Right atrium auricular region (tissue), 2 donors: ENCODE measurements at regions not wholly inside any gene's neighbourhood (a gene's known extent, or its start where the extent isn't known, plus 50 kb on each side); places are given as distances from the start of the nearest gene placed in this dataset.

Source experiments
- DNase-seq: peaks from one replicate; pipeline ENCODE4 v3.0.0-alpha.2; 2019; ENCODE audit warnings: low spot score
- H3K27ac ChIP-seq, 2 donors: fragments of 200-600 bp; sonication (generic); 1 replicate in 1 of 2; 2 replicates in 1 of 2; pipeline ENCODE4 v1.5.1; 2016 to 2019
- H3K27me3 ChIP-seq, 2 donors: fragments of 200-600 bp; sonication (generic); one replicate each; pipeline versions ENCODE4 v1.5.1 to v1.6.0; 2017 to 2019
- H3K36me3 ChIP-seq: fragments of 200-600 bp; sonication (generic); one replicate; pipeline ENCODE4 v1.5.1; 2016
- H3K4me1 ChIP-seq, 2 donors: fragments of 200-600 bp; sonication (generic); one replicate each; pipeline versions ENCODE4 v1.5.1 to v1.6.0; 2017 to 2019
- H3K4me3 ChIP-seq, 2 donors: fragments of 200-600 bp; sonication (generic); 1 replicate in 1 of 2; 2 replicates in 1 of 2; pipeline ENCODE4 v1.5.1; 2017 to 2019; ENCODE audit warnings: mild to moderate bottlenecking in 1 of 2, moderate library complexity in 1 of 2
- H3K9me3 ChIP-seq, 2 donors: fragments of 200-600 bp; sonication (generic); one replicate each; pipeline ENCODE4 v1.5.1; 2019
- TF ChIP-seq, protein P1 (sequence below), 2 donors: fragments of 200-600 bp; sonication (generic); IDR thresholded peaks; one replicate each; pipeline ENCODE4 v1.5.1; 2019; ENCODE audit warnings: antibody characterized with exemption in 2 of 2

DNA sequence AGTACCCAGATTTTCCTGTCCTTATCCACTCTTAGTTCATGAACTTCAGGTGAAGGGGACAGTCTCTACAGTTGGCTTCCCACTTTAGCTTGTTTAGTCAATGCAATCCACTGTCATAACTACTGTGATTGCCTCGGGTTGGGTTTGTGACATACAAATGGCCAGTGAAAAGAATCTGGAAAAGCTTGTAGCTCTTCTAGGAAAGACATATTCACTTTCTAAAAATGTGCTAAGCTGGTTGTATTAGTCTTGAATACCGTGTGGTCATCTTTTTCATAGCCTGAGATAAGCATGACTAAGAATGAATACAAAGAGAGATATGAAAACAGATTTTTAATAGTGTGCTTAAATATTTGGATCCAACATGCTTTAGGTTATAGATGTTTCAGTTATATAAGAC, 1443.5 kb upstream of the IGFBP7 start:
- no peaks in the 10 kb centered on the region for H3K27me3 ChIP-seq
- H3K4me1 ChIP-seq: no peaks in the 10 kb centered on the region
- no peak overlapping the region for H3K27ac ChIP-seq
- TF ChIP-seq, protein P1, sequence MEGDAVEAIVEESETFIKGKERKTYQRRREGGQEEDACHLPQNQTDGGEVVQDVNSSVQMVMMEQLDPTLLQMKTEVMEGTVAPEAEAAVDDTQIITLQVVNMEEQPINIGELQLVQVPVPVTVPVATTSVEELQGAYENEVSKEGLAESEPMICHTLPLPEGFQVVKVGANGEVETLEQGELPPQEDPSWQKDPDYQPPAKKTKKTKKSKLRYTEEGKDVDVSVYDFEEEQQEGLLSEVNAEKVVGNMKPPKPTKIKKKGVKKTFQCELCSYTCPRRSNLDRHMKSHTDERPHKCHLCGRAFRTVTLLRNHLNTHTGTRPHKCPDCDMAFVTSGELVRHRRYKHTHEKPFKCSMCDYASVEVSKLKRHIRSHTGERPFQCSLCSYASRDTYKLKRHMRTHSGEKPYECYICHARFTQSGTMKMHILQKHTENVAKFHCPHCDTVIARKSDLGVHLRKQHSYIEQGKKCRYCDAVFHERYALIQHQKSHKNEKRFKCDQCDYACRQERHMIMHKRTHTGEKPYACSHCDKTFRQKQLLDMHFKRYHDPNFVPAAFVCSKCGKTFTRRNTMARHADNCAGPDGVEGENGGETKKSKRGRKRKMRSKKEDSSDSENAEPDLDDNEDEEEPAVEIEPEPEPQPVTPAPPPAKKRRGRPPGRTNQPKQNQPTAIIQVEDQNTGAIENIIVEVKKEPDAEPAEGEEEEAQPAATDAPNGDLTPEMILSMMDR (IDR thresholded peaks at IDR 0.05): no peak
- no peaks in the 10 kb centered on the region for H3K9me3 ChIP-seq
- H3K36me3 ChIP-seq: no peaks in the 10 kb centered on the region
- no peak overlapping the region for H3K4me3 ChIP-seq
- DNase-seq: no peak

DNA sequence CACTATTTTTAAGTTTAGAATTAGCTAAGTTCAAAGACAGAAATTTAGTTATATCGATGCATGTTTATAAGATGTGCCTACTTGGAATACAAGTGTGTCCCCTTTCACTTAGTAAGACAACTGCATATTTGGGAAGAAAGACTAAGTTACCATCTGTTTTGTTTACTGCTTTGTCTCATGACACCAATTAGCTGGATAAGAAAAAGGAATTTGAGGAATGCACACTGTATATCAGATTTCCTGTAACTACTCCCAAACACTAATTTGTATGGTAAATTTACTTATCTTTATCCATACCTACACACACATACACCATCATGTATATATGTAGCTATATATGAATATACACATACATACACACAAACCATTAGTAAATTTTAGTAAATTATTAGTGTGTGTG, 1442.8 kb upstream of the IGFBP7 start:
- Histone ChIP-seq H3K27me3 (no peaks in the 10 kb centered on the region), H3K4me3 (no peak overlapping the region), H3K27ac (no peak overlapping the region), H3K36me3 (no peaks in the 10 kb centered on the region), H3K4me1 (no peaks in the 10 kb centered on the region), H3K9me3 (no peaks in the 10 kb centered on the region)
- no peak for DNase-seq
- TF ChIP-seq, protein P1 (IDR thresholded peaks at IDR 0.05): no peak

DNA sequence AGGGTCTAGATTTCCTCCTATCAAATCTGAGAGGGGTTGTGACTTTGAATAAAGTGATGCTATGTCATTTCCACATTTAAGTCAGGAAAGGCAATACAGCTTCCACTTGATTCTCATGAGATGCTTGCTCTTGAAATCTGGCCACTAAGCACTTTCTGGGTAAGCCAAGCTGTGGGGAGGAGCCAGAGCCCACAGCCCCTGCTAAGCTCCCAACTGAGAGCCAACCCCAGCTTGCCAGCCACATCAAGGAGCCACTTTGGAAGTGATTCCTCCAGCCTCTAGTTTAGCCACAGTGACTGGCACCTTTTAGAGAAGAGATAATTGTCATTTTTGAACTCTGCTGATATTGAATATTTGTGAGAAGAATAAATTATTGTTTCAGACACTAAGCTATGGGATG, 1441.5 kb upstream of the IGFBP7 start:
- Histone ChIP-seq H3K27ac (no peak overlapping the region), H3K4me3 (no peak overlapping the region), H3K9me3 (no peaks in the 10 kb centered on the region), H3K4me1 (no peaks in the 10 kb centered on the region), H3K36me3 (no peaks in the 10 kb centered on the region), H3K27me3 (no peaks in the 10 kb centered on the region)
- DNase-seq: no peak
- TF ChIP-seq, protein P1 (IDR thresholded peaks at IDR 0.05): no peak

DNA sequence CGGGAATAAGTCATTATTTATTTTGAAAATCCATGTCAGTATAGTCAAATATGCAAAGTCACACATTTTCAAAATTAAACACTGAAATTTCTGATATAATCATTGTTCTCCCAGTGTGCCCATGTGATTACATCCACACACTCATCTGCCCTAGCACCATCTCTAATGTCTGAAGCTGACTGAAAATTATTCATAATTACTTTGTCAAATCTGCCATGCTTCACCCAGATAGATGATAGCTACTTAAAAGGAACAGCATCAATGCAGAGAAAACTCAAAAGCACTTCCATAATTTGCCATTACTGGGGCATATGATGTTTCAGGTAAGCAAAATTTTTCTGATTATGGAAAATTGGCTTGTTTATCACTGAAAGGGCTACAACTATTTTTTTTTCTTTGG, 1433.3 kb upstream of the IGFBP7 start:
- Histone ChIP-seq H3K27me3 (no peaks in the 10 kb centered on the region), H3K27ac (no peak overlapping the region), H3K4me3 (no peak overlapping the region), H3K36me3 (no peaks in the 10 kb centered on the region), H3K9me3 (no peaks in the 10 kb centered on the region), H3K4me1 (no peaks in the 10 kb centered on the region)
- no peak for DNase-seq
- TF ChIP-seq, protein P1 (IDR thresholded peaks at IDR 0.05): no peak

DNA sequence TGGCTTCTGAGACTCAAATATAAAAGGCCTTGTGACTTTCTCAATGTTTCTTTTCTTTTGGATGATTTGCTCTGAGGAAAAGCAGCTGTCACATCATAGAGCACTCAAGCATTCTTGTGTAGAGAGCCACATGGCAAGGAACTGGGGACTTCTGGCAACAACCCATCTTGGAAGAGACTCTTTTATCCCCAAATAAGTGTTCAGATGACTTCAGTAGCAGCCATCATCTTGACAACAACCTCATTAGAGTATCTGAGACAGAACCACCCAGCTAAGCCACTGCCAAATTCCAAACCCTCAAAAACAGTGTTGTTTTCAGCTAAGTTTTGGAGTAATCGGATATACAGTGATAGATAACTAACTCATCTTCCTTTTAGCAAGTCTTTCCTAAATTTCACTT, 1431.7 kb upstream of the IGFBP7 start:
- Histone ChIP-seq H3K36me3 (no peaks in the 10 kb centered on the region), H3K4me3 (no peak overlapping the region), H3K27me3 (no peaks in the 10 kb centered on the region), H3K9me3 (no peaks in the 10 kb centered on the region), H3K27ac (no peak overlapping the region), H3K4me1 (no peaks in the 10 kb centered on the region)
- no peak for DNase-seq
- TF ChIP-seq, protein P1 (IDR thresholded peaks at IDR 0.05): no peak

DNA sequence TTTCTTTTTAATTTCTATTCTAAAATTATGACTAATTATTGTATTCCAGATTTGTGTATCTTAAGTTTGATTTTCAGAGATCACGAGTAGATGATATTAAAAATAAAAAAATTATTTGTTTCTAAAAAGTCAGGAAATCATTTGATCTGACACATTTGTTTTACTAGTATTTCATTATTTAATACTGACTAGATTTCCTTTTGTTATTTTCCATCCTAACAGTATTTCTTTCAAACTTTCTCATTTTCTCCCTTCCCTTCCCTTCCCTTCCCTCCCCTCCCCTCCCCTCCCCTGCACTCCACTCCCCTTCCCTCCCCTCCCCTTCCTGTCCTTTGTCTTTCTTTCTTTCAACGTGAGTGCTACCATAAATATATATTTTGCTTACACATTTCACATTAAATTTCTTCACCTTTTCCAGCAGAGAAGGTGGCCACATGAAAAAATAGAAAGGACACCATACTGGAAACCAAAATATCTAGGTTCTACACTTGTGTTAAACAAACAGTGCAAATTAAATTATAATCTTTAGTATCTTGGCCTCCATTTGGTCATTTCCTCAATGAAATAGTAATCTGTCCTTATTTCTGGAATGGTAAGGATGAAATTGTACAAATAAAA, 1412.7 kb upstream of the IGFBP7 start:
- H3K4me3 ChIP-seq: no peak overlapping the region
- no peaks in the 10 kb centered on the region for H3K27me3 ChIP-seq
- no peaks in the 10 kb centered on the region for H3K9me3 ChIP-seq
- no peaks in the 10 kb centered on the region for H3K36me3 ChIP-seq
- no peaks in the 10 kb centered on the region for H3K4me1 ChIP-seq
- no peak for DNase-seq
- H3K27ac ChIP-seq: no peak overlapping the region
- TF ChIP-seq, protein P1 (IDR thresholded peaks at IDR 0.05): no peak
